ENCODE measurements at regions not wholly inside any gene's neighbourhood (a gene's known extent, or its start where the extent isn't known, plus 50 kb on each side); places are given as distances from the start of the nearest gene placed in this dataset.

DNA sequence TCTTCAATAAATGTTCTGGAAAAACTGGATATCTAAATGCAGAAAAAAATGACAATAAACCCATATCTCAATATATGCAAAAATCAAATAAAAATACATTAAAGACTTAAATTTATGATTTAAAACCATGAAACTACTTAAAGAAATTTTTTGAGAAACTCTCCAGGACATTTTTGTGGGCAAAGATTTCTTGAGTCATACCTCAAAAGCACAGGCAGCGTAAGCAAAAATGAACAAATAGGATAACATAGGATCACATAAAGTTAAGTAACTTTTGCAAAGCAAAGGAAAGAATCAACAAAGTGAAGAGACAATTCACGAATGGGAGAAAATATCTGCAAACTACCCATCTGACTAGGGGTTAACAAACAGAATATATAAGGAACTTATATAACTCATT, 1545.5 kb downstream of the SUCLG1 start:
- H3K27ac Mint-ChIP-seq (ENCODE audit: unreplicated experiment) = no peak overlapping the region
- H3K27me3 Mint-ChIP-seq (ENCODE audit: low read depth) = no peaks in the 10 kb centered on the region
- DNase-seq (ENCODE audit: low spot score) = no peak
- H3K4me3 Mint-ChIP-seq (ENCODE audit: unreplicated experiment) = no peak overlapping the region
- H3K9me3 Mint-ChIP-seq (ENCODE audit: low read depth) = peaks cover 4% of the 10 kb centered on the region
- H3K36me3 Mint-ChIP-seq (ENCODE audit: low read depth) = no peaks in the 10 kb centered on the region
- no peaks in the 10 kb centered on the region for H3K4me1 Mint-ChIP-seq (ENCODE audit: low read depth)
- TF ChIP-seq, protein P1, sequence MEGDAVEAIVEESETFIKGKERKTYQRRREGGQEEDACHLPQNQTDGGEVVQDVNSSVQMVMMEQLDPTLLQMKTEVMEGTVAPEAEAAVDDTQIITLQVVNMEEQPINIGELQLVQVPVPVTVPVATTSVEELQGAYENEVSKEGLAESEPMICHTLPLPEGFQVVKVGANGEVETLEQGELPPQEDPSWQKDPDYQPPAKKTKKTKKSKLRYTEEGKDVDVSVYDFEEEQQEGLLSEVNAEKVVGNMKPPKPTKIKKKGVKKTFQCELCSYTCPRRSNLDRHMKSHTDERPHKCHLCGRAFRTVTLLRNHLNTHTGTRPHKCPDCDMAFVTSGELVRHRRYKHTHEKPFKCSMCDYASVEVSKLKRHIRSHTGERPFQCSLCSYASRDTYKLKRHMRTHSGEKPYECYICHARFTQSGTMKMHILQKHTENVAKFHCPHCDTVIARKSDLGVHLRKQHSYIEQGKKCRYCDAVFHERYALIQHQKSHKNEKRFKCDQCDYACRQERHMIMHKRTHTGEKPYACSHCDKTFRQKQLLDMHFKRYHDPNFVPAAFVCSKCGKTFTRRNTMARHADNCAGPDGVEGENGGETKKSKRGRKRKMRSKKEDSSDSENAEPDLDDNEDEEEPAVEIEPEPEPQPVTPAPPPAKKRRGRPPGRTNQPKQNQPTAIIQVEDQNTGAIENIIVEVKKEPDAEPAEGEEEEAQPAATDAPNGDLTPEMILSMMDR (IDR thresholded peaks at IDR 0.05) = no peak

DNA sequence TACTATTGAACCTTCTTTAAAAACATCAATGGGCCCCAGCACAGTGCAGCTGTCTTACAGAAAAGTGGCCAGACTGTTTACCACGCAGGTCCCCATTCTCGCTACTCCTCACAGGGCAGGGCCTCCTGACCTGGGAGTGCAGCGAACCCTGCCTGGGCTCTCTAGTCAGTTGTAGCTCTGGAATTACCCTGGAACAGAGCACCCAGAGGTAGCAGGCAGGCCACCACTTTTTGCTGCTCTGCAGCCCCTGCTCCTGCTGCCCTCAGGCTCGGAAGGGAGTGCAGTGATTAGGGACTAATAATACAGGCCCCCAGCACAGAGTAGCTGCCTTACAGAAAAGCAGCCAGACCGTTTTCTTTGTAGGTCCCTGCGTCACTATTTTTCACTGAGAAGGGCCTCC, 1563.0 kb downstream of the SUCLG1 start:
- TF ChIP-seq, protein P1 (IDR thresholded peaks at IDR 0.05) = no peak
- H3K9me3 Mint-ChIP-seq (ENCODE audit: low read depth) = no peaks in the 10 kb centered on the region

DNA sequence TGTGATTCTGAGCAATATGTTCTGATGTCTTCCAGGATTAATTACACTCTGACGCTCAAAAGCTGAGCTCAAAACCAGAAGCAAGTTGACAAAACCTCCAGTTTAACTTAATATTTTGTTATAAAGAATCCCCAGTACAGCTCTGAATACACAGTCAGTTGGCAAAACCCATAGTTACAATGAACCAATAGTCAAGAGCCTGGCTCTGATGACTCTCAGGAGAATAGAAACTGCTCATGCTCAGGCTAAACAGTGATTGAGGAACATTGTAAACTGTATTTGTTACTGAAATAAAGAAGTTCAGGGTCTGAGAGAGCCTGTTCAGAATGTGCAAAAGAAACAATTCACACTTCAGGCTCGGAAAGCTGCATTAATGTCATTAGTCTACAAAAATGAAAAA, 1565.9 kb downstream of the SUCLG1 start:
- no peak overlapping the region for H3K27ac Mint-ChIP-seq (ENCODE audit: unreplicated experiment)
- H3K4me3 Mint-ChIP-seq (ENCODE audit: unreplicated experiment) = no peak overlapping the region

More for the DNA sequence above, 1563.0 kb downstream of the SUCLG1 start:
- Mint-ChIP-seq H3K36me3 (ENCODE audit: low read depth) (no peaks in the 10 kb centered on the region), H3K27ac (ENCODE audit: unreplicated experiment) (no peak overlapping the region), H3K27me3 (ENCODE audit: low read depth) (peaks cover 23% of the 10 kb centered on the region), H3K4me1 (ENCODE audit: low read depth) (no peaks in the 10 kb centered on the region), H3K4me3 (ENCODE audit: unreplicated experiment) (no peak overlapping the region)
- DNase-seq (ENCODE audit: low spot score) = no peak

DNA sequence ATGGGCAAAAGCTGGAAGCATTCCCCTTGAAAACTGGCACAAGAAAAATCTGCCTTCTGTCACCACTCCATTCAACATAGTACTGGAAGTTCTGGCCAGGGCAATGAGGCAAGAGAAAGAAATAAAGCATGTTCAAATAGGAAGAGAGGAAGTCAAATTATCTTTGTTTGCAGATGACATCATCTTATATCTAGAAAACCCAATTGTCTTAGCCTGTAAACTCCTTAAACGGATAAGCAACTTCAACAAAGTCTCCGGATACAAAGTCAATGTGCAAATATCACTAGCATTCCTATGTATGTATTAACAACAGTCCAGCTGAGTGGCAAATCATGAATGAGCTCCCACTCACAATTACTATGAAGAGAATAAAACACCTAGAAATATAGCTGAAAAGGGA, 1579.3 kb downstream of the SUCLG1 start:
- TF ChIP-seq, protein P1 (IDR thresholded peaks at IDR 0.05) = no peak
- no peak for DNase-seq (ENCODE audit: low spot score)
- Mint-ChIP-seq H3K4me3 (ENCODE audit: unreplicated experiment) (no peak overlapping the region), H3K36me3 (ENCODE audit: low read depth) (no peaks in the 10 kb centered on the region), H3K9me3 (ENCODE audit: low read depth) (peaks cover 29% of the 10 kb centered on the region), H3K4me1 (ENCODE audit: low read depth) (no peaks in the 10 kb centered on the region), H3K27me3 (ENCODE audit: low read depth) (peaks cover 2% of the 10 kb centered on the region), H3K27ac (ENCODE audit: unreplicated experiment) (no peak overlapping the region)

More for the DNA sequence above, 1565.9 kb downstream of the SUCLG1 start:
- H3K9me3 Mint-ChIP-seq (ENCODE audit: low read depth) = no peaks in the 10 kb centered on the region
- H3K36me3 Mint-ChIP-seq (ENCODE audit: low read depth) = no peaks in the 10 kb centered on the region
- no peaks in the 10 kb centered on the region for H3K4me1 Mint-ChIP-seq (ENCODE audit: low read depth)
- TF ChIP-seq, protein P1 (IDR thresholded peaks at IDR 0.05) = no peak
- no peak for DNase-seq (ENCODE audit: low spot score)
- H3K27me3 Mint-ChIP-seq (ENCODE audit: low read depth) = peaks cover 20% of the 10 kb centered on the region

DNA sequence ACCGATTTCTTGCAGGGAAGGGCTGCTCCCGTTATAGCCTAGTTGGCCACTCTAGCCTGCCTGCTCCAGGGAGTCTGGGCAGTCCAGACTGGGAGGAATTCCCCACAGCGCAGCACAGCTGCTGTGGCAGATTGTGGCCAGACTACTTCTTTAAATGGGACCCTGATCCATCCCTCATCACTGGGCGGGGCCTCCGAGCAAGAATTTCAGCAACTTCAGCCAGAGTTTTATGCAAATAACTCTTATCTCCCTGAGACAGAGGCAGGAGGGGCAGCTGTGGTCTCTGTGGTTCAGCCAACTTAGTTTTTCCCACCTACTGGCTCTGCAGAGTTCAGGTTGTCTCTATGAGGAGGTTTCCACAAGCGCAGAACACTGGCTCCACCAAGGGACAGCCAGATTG, 1583.2 kb downstream of the SUCLG1 start:
- TF ChIP-seq, protein P1 (IDR thresholded peaks at IDR 0.05) = no peak
- Mint-ChIP-seq H3K9me3 (ENCODE audit: low read depth) (peaks cover 24% of the 10 kb centered on the region), H3K36me3 (ENCODE audit: low read depth) (no peaks in the 10 kb centered on the region), H3K27ac (ENCODE audit: unreplicated experiment) (no peak overlapping the region), H3K4me3 (ENCODE audit: unreplicated experiment) (no peak overlapping the region), H3K27me3 (ENCODE audit: low read depth) (peaks cover 6% of the 10 kb centered on the region), H3K4me1 (ENCODE audit: low read depth) (no peaks in the 10 kb centered on the region)
- no peak for DNase-seq (ENCODE audit: low spot score)

Measured in chondrocyte (in vitro differentiated cells).